Suppressor macrophage treated with lipopolysaccharide for 1 hour (primary cell): ENCODE measurements at regions not wholly inside any gene's neighbourhood (a gene's known extent, or its start where the extent isn't known, plus 50 kb on each side); places are given as distances from the start of the nearest gene placed in this dataset.

ENCODE experiments used
- DNase-seq, 3 donors: peaks; one replicate each; pipeline ENCODE4 v3.0.0-alpha.2; 2020 to 2022

DNA sequence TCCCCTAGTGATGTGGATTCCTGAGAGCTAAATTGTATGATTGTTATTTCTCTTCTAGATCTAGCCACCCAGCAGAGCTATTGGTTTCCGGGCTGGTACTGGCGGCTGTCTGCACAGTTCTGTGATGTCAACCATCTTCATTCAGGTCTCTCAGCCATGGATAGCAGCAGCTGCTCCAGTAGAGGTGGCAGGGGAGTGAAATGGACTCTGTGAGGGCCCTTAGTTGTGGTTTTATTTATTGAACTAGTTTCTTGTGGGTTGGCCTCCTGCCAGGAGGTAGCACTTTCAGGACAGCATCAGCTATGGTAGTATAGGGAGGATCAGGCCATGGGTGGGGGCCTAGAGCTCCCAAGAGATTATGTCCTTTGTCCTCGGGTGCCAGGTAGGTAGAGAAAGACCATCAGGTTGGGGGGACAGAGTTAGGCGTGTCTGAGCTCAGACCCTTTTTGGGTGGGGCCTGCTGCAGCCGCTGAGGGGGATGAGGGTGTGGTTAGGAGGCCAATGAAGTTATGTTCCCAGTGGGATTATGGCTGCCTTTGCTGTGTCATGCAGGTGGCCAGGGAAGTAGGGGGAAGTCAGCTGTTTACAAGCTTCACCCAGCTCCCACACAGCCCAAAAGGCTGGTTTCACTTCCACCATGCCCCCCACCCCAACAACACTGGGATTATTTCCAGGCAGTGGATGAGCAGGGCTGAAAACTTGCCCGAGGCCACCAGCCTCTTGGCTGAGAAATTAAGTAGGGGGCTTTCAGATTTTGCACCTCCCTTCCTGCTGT, 55.1 kb upstream of the RGS4 start:
- DNase-seq: no peak

DNA sequence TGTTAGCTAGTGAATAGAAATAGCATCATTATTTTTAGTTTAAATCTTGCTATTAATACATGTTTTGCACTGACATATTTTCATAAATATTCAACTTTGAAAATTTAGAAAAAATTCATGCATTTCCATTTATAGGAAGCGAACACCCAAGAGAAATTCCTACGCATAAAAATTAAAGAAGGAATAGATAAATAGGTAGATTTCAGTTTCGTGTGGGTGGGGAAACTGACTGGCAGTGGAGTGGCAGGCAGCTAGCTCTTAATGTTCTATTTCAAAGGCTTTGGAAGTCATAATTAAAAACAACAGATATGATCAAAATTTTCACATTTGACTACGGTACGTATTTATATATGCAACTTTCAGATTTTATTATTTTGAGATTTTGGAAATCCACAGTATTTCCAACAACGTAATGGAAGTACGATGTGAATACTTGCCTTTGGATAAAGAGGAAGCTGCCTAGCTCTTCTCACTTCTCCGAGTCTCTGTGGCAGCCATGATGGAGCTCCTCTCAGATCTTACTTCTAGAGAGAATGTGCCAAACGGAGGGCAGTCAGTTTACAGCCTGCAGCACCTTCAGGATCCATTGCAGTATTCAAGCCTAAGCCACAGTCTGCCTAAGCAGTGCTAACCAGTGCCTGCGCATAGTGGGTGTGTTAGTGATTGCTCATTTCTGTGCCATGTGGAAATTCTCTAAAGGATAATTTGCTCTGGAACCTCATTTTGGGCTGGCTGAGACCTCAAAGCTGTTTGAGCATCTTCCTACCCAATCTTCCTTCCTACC, 62.9 kb upstream of the RGS4 start:
- no peak for DNase-seq

DNA sequence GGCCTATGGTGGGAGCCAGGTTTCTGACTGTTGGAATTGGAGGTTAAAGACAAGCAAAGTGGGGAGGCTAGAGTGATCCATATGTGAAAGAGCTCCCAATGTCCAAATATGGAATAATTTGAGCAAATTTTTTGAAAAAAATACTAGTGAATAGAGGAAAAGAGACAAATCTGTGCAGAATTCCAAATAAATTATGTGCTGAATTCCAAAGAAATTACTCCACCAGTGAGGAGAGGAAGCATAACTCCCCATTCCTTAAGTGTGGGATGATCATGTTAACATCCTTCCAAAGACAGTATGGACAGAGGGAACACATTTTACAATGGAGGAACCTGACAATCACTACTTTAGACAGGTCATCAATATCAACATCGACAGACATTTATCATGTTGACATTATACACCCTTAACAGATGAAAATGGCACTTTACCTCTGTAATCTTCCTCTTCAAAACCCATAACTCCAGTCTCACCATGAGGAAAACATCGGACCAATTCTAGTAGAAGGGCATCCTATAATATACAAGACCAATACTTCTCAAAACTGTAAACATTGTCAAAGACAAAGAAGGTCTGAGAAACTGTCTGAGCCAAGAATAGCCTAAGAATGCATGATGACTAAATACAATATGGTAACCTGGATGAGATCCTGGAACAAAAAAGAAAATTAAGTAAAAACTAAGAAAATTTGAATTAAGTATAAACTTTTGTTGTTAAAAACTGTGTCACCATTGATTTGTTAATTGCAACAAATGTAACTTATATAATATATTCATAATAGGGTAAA, 71.5 kb upstream of the RGS4 start:
- DNase-seq: no peak

DNA sequence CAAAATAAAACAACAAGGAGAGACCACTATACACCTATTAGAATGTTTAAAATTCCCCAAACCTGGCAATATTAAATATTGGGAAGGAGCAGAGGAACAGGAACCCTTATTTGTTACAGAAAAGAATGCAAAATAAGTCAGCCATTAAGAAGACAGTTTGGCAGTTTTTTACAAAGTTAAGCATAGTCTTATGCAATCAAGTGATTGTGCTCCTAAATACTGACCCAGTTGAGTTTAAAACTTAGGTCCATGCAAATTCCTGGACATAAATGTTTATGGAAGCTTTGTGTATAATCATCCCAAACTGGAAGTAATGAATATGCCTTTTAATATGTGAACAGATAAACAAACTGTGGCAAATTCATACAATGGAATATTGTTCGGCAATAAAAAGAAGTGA, 72.9 kb upstream of the RGS4 start:
- no peak for DNase-seq

DNA sequence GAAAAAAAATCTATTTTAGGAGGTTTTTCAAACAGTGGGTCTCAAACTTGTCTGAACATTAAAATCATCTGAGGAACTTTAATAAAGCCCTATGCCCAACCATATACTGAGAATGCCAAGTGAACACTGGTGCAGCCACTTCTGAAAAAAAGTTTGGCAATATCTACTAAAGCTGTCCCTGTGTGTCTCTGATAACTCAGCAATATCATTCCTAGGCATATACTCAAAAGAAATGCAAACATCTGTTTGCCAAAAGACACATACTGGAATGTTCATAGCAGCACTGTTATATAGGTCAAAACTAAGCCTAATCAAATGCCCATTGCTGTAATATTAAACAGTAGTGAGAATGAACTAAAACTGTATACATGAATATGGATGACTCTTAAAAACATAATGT, 74.2 kb upstream of the RGS4 start:
- DNase-seq: no peak

DNA sequence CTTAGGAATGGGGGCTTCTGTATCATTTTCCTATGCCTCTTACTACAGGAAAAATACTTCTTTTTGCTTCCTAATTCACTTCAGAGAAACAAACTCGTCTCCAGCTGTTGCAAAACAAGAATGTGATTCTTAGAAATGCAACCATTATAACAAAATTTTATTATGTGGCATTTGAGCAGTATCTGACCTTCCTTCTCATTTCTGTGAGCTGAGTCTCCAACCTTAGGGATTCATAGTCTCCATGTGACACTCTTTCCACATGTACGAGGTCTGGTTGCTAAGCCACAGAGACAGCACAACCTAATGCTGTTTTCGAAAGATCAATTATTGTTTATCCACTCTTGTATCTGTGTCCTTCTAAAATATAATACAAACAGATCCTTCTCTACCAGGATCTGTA, 75.3 kb upstream of the RGS4 start:
- no peak for DNase-seq

GRCh38 chr1:162992945-162993344, 76.2 kb upstream of the RGS4 start:
- no peak for DNase-seq

DNA sequence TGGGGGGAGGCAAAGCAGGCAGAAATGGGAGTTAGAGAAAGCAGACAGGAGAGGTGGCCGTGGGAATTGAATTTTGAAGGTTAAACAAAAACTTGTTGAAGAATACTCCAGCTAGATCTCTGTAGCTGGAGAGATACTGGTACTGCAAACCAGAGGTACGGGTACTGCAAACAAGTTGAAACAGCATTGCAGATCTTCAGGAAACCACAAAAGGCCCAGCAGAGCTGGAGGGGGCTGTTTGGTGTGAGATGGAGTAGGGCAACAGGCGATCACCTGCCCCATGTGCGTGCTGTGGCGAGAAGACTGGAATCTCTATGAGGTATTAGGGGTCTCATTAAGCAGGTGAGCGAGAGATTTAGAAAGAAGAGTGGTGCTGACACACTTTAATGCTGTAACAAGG, 77.7 kb upstream of the RGS4 start:
- no peak for DNase-seq

DNA sequence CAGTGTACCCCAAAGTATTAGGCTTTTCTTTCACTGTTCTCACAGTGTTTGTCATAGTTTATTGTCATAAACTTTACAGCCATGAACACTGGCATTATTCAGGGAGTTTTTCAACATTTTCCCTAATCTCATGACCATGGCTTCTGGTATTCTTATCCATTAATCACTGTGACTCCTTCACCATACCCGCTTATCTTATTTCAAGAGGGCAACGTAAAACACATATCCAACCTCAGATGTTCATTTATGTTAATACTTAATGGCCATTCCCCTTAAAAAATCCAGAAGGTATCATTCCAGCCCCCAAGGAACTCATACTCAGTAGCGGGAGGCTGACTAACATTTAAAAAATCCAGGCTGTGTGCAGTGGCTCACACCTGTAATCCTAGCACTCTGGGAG, 78.5 kb upstream of the RGS4 start:
- no peak for DNase-seq

DNA sequence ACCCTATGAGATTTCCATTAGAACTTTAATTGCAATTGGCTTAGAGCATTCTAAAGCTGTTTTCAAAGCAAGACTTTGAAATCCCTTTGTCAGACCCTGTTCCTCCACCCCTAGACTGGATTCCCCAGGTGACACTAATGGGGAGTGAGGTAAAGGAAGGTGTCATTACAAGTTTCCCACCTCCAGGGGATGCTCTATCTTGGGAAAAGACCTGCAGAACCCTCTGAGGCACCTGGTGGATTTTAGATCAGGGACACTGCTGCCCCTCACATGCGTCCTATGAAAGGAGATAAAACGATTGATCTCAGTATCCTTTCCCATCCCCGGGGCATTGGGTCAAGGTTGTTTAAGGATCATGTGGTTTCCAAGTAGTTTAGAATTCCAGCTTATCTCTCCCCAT, 80.3 kb upstream of the RGS4 start:
- no peak for DNase-seq

DNA sequence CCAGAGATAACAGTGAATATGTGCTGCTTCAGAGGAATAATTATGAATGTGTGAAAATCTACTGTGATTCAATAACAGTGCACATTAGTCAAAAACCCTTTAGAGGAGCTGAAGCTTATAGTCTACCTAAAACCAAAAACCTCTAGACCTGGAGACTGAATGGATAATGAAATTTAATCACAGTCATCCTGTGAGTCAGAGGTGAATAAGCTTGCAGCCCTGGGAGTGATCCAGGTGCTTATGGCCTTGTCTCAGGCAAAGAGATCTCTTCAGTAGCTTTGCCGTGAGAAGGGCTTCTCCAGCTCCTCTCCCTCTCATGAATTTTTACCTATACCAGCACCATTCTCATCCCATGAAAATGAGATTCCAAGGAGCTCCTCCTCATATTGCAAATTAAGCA, 81.3 kb upstream of the RGS4 start:
- DNase-seq: no peak

DNA sequence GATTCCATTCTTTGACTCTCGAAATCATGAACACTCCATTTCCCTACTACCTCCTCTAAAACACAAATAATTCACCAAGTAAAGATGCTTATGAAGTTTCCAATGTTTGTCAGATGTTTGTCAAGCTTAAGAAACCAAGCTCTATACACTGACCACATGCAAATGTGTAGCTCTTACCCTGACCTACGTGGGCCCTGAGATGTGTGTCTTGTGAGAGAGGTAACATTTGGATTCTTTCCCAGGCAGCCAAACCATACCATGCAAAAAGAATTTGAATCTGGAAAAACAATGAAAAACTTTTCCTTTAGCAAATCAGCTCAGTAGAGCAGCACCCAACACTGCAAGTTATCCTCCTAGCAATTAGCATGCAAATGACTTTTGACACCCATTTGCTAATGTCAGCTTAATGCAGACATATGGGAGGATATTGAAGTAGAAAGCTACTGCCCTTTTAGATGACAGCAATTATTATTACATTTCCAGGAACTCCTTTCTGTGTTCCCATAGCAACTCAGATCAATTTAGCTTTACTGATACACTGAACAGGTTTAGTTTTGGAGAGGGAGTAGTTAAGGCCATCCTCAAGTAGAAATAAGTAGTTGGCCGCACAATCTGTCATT, 83.2 kb upstream of the RGS4 start:
- DNase-seq: no peak

GRCh38 chr1:162984699-162985098, 84.5 kb upstream of the RGS4 start:
- DNase-seq: no peak

- DNase-seq: no peak
Observed at GRCh38 chr1:162983671-162984425, 85.3 kb upstream of the RGS4 start.

DNA sequence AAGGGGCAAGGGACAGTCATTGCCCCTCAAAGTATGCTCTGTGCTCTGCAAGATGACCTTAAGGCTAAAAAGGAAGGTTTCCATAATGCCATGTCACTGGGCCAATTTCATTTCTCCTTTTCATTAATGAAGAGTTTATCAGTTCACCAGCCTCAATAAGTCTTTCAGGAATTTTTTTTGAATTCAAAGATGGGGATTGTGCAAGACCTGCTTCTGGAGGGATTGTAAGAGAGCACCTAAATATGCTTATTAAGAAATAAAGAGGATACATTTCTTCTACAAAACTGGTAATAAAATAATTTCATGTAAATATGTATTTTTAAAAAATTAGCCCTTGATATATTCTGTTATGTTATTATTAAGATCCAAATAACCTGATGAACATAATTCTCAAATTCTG, 86.8 kb upstream of the RGS4 start:
- DNase-seq: no peak

GRCh38 chr1:162977944-162978568, 91.1 kb upstream of the RGS4 start:
- no peak for DNase-seq

GRCh38 chr1:162976628-162977027, 92.5 kb upstream of the RGS4 start:
- no peak for DNase-seq

DNA sequence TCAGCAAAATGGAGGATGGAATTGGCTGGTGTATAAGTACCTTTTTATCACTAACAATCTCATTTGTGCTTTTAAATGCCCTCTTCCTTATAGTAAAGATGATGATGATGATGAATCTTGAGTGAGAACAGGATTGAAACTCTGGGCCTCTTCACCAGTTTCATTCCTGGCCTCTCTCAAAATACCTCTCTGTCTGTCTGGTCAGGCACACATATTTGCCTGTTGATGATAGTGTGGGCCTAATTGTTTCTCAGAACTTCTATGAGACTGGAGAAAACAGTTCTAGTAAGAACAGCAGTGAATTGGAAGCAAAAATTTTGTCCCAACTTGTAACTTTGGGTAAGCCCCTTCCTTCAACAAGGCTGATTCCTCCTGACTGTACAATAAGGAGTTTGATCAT, 94.4 kb upstream of the RGS4 start:
- no peak for DNase-seq

GRCh38 chr1:162973381-162973795, 95.8 kb upstream of the RGS4 start:
- no peak for DNase-seq

DNA sequence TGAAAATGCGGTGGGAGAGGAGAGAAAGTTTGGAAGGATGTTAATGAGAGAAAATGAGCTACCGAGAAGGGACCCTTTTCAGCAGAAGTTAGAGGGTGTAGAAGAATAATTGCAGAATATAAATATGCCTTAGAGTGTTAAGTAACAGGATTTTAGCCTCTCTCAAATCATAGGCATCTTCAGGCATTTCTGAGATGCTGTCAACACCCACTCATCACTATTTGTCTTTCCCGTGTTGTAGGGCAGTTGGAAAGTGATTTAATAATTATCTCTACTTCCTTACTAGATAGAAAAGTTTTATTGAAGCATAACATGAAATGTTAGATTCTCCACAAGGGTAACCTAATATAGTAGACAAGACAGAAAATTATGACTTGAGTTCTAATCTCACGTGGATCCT, 96.4 kb upstream of the RGS4 start:
- DNase-seq: no peak

GRCh38 chr1:162970021-162970420, 99.1 kb upstream of the RGS4 start:
- DNase-seq: no peak

- DNase-seq: no peak
Observed at GRCh38 chr1:162966613-162967012, 102.5 kb upstream of the RGS4 start.
